Stimulated activated CD8-positive, alpha-beta memory T cell treated with anti-CD3 and anti-CD28 coated beads, Interleukin-4, amount 100 ng/mL, for 24 hours (primary cell): ENCODE measurements at regions not wholly inside any gene's neighbourhood (a gene's known extent, or its start where the extent isn't known, plus 50 kb on each side); places are given as distances from the start of the nearest gene placed in this dataset.
"Not testable (repeated sequence)": the region's sequence is repeated elsewhere in the genome, so short reads cannot be mapped to it uniquely, and the experiment has no call there.

Source experiments
- DNase-seq: peaks from one replicate; pipeline ENCODE4 v3.0.0-alpha.2; 2020; ENCODE audit warnings: low read depth

DNA sequence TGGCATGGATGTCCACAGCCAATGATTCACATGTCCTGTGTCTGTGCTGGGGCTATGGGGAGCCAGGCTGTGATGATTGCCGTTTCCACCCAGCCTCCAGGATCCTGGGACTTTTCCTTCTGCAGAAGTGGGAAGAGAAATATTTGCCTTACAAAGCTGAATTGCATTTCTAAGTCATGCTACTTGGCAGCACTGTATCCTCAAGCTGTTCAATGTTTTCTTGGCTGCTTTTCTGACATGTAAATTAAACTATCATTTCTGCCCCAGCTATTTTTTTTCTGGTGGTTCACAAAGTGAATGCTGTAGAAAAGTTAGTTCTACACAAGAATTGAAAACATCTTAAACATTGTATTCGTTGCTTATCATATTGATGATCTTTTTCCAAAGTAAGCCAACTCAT is 51.9 kb upstream of the TCERG1L start:
- DNase-seq: no peak

DNA sequence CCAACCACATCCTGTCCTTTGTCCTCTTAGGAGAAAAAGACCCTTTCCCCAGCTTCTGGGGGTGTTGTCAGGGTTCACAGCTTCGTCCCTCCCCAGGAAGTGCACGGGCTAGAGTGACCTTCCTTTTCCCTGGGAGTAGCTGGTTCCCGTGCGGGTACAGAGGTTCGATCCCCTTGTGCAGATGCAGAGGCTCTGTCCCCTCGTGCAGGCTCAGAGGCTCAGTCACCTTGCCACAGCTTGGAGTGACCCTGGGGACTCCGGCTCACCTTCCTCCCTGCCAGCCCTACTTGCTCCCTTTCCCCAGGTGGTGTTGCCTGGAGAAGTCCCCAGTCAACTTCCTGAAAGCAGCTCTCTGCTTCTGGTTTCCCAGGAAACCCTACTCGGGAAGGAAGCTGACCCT is 60.0 kb upstream of the TCERG1L start:
- no peak for DNase-seq

DNA sequence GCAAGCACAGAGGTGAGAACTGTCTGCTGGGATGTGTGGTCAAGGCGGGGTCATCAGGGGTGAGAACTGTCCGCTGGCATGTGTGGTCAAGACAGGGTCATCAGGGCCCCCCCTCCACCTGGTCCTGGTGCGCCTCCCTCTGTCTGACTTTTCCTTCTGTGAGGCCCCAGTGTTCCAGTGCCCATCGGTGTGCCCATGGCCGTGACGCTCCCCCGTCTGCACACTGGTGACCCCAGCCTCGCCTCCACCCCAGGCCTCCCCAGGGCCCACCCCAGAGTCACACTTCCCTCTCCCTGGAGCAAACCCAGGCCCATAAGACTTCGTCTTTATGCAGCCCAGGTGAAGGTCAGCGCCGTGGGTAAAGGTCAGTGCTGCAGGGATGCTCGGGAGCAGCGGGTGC is 70.1 kb upstream of the TCERG1L start:
- no peak for DNase-seq

DNA sequence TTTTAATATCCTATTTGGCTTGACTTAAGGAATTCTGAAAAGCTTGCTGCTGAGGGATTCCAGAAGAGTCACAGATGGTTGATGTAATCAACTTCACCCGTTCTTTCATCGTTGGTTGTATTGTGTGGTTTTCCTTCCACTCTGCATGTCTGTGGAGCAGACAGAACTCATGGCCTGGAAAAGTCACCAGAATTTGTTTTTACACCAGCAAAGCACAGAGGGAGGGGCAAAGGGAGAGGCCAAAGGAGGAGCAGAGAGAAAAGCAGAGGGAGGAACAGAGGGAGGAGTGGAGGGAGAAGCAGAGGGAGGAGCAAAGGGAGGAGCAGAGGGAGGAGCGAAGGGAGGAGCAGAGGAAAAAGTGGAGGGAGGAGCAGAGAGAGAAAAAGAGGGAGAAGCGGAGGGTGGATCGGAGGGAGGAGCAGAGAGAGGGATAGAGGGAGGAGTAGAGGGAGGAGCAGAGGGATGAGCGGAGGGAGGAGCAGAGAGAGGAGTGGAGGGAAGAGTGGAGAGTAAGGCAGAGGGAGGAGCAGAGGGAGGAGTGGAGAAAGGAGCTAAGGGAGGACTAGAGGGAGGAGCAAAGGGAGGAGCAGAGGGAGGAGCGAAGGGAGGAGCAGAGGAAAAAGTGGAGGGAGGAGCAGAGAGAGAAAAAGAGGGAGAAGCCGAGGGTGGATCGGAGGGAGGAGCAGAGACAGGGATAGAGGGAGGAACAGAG is 73.8 kb upstream of the TCERG1L start:
- not testable (repeated sequence) for DNase-seq

DNA sequence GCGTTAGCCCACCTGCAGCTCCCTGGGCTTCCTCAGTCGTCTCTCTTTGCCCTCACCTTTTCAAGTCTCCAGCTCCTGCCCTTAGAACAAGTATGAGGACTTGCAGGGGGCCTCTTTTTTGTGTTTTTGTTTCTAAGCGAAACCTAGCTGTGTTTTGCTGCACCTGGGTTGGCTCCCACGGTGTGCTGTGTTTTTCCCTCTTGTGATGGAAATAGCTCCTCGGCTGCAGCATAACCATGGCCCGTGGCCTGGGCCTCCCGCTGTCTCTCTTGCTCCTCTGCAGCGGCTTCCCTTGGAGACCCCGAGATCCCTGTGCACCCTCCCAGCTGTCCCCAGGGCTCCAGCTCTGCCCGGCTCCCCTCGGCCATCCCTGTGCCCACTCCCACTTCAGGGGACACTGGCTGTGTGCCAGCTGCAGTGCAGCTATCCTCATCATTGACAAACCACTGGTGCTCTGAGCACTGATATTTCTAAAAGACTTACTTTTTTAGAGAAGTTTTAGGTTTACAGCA is 75.6 kb upstream of the TCERG1L start:
- DNase-seq: no peak

DNA sequence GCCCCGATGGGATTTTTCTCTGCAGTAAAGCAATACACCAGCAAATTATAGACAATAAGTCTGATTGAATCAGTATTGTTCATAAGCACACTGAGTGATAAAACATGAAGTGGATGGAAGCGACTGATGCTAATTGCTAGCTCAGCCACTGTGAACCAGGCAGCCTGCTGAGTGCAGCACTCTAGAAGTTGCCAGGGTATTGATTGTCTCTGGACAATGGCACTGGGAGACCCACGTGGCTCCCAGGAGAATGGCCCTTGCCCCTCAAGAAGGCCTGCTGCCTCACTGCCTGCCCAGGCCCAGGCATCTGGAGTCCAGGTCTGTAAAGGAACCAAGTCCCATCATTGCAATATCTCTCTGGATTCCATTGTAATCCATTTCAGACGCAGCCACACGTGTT is 80.4 kb upstream of the TCERG1L start:
- no peak for DNase-seq

DNA sequence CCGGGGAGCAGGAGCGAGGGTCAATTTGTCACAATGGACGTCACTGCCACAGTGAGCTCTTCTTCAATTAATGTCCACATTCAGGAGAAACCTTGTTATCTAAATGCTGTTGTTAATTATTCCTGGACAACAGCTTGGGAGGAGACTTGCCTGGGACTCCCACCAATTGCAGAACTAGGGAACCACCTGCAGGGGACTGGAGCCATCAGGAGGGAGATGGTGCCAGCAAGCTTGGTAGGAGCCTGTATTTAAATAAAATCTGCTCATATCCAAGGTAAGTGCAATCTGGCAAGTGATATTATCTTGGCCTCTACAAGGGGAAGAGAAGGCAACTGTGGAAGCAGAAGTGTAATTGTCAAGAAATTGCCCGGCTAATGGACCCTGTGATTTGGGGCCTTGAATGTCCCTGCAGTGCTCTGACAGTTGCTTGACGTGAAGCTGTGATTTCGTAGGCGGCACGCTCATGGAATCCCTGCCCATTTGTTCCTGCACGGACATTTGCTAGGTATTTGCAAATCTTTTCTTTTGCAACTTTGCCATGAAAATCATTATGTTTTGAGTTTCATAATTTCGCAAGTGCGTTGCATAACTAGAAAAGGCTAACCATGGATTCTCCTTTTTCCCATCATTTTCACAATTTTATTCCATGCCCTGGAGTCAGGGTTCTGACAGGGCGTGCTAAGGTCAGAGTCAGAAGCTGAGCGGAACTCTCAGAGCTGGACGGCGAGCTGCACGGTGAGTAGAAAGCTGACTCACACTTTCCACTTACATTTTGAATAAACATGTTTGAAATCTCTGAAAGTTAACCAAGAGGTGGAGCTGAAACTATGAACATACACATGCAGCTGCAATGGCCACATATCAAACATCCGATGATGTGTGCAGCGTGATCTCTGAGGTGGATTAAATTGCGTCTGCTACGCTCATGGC is 84.9 kb upstream of the TCERG1L start:
- no peak for DNase-seq

DNA sequence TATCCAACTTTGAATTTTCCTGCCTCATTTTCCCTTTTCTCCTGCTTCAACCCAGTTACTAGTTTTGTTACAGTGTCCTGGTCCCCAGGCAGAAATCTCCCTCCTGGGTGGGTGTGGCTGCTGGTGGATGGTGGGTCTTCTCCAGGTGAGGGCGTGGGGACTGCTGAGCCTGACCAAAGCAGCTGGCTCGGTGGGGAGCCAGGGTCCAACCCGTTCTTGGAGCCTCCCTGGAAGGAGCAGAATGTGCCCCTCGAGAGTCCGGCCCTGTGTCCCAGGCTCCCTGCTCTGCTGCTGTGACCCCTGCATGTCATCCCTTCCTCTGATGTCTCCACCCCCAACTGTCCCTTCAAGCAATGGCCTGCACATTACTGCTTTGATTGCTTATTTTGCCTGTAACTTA is 86.6 kb upstream of the TCERG1L start:
- no peak for DNase-seq

DNA sequence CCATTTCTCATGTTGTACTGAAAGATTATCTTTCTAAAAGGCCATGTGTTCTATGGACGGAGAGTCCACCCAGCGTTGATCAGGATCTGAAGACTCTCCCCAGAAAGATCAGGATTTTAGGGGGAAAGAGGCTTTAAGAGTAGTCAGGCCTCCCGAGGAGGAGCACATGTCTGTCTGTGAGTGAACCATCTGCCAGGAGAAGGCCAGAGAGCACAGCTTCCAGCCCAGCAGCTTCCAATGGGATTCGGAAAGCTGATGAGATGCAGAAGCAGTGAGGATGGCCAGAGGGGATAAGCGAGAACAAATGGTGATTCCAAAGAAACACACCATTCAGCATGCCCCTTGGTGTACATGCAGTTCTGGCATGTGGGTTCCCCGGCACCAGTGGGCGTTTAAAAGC is 88.5 kb upstream of the TCERG1L start:
- no peak for DNase-seq

DNA sequence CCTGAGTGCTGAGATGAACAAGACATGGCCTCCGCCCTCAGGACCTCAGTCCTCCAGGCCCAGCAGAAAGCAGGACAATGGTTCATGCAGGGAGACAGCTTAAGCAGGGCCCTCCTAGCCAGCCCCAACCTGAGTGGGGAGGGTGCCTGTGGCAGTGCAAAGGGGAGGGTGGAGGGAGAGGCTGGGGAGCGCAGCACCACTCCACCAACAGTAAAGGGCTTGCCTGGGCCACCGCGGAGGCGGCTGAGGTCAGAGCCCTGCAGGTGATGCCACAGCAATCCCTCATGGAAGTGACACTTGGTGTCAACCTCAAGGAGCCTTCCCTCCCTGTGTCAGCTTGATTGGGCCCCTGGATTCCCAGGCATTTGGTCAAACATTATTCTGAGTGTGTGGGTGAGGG is 89.0 kb upstream of the TCERG1L start:
- no peak for DNase-seq

DNA sequence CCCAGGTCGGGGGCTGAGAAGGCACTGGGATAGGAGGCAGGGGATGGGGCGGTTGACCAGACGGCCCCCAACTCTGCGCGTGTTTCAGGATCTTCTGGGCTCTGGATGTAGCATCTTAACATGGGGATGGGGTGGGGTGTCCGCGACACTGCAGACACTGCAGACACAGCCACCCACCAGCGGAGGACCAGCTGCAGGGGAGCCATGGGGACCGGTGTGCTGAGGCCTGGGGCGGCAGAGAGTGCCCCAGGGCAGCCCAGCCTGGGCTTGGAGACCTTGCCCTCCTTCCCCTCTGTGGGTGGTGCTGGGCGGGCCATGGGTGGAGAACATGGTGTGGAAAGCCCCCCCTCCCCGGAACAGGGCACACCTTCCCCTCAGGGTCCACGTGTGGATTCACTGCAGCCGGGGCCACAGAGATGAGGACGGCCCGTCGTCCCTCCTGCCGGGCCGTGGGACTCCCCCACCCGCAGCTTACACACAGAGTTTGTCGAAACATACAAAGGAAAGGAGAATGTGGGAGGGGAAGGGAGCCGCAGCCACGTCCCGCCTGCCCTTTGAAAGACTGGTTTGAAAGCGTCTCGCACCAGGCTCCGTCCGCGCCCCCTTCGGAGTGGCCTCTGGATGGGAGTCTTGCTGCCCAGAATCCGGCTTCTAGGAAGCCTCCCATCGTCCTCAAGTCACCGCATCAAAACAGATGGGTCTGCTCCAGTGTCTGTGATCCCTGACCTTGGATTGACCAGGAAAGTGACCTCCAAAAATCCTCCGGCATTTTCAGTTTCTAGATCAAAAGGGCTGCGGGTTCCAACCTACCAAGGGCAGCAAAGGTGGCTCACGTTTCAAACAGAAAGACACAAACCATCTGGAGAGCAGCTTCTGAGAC is 91.5 kb upstream of the TCERG1L start:
- DNase-seq: no peak

DNA sequence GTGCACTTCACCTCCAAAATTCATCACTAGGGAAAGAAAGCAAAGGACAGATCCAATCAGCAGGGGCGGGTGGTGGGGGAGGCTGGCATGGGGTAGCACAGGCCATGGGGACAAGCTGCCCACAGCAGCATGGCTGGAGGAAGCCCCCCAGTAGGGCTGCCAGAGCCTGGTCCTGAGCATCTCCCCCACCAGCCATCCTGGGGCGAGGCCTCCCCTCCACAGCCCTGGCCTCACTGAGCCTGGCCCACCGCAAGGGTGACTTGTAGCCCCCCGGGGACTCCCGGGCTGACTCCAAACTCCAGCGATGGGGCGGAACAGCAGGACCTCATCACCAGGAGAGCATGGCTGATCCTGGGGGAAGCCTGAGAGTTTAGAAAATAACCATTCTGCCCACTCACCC is 92.4 kb upstream of the TCERG1L start:
- no peak for DNase-seq

DNA sequence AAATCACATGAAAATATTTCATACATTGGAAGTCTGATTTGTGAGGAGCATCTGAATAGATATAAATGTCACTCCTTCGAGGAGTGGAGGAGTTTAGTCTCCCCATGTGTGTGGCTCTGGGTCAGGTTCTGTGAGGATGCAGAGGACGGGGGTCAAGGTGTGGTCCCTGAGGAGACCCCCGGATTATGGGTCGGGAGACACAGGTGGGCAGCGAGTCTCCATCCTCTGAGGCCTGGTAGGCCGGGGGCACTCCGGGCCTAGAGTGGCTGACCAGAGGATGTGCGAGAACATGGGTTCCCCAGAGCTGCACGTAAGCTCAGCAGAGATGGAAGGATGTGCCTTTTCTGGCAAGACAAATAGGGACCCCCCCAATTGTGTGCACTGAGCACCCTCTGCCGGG is 93.4 kb upstream of the TCERG1L start:
- no peak for DNase-seq

DNA sequence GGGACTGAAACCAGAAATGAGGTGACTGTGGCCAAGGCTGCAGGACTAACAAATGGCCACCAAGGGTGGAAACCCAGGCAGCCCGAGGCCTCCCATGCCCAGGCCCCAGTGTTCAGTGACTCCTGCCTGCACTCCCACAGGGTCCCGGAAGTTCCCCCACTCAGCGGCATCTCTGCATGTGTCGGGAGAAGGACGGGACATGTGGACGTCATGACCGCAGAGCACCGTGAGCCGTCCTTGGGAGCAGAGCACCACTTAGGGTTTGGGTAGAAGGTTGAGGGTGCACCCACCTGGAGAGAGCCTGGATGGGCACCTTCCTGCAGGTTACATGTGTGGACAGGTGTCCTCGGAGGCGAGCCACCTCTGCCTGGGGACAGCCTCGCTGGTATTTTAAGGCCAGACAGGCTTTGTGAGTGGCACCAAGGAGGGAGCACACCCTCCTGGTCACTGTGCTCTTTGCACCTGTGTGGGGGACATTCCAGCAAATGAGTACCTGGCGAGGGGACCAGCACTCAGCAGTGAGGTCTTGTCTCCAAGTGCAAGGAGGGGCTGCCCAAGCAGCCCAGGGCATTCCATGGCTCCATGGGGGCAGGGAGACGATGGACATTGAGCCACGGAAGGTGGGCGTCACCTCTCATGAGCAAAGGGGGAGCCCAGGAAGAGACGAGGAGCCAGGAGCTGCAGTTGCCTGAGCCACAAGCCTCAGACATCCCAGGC is 95.3 kb upstream of the TCERG1L start:
- no peak for DNase-seq

DNA sequence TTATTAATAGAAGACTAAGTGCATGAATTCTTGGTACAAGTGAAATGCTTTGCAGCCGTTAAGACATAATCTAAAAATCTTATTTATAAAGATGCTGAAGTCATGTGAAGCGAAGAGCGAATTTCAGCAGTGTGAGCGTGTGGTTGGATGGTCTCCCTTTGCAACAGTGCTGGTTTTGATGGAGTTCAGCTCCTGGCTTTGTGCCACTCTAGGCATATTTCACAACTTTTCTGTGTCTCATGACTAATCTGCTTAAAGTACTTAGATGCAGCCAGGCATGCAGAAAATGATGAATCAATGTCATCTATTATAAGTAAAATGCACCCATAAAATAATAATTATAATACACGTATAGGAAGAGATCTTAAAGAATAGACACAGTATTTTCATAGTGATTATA is 107.2 kb upstream of the TCERG1L start:
- no peak for DNase-seq

DNA sequence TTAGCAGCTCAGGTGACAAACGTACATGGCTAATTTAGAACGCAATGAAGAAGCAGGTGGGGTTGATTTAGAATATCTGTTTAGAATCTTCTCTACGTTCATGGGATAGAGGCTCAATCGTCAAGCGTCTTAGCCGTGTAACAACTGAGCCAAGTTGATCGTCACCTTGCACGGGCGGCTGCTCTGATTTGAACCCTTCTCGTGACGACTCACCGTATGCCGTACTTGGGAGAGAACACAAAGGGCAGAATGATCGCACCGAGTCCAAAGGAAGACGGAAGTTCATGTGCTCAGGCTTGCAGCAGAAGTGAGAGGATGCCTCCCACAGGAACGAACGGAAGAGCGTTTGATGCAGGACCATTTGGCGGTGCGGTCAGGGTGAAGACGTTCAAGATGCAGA is 108.3 kb upstream of the TCERG1L start:
- no peak for DNase-seq

DNA sequence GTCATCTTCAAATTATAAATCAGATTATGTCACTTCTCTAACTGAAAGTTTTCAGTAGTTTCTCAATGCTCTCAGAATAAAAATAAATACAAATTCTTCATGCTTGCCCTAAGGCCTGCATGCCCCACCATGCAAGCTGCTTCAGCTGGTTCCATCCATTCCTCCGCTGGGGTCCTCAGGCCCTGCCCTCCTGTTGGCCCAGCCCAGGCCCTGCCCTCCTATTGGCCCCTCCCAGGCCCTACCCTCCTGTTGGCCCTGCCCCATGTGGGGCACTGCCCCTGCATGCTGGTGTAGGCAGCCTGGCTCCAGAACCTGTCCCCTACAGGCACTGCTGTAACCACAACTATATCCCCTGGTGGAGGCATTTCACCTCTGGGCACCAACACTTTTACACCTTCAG is 109.3 kb upstream of the TCERG1L start:
- no peak for DNase-seq

DNA sequence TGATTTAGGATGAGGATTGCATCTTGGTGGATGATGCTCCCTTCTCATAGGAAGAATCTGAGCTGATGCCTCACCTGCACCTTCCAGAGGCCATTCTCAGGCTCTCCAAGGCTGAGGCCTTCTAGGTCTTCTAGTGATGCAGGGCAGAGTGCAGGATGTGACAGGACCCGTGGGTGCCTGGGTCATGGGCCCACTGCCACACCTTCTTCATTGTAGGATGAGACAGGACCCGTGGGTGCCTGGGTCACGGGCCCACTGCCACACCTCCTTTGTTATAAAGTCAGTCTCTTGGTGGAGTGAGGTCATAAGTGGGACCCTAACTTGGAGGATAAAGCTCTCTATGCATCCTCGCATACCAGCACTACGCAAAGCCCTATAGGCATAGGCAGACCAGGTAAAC is 109.9 kb upstream of the TCERG1L start:
- no peak for DNase-seq

DNA sequence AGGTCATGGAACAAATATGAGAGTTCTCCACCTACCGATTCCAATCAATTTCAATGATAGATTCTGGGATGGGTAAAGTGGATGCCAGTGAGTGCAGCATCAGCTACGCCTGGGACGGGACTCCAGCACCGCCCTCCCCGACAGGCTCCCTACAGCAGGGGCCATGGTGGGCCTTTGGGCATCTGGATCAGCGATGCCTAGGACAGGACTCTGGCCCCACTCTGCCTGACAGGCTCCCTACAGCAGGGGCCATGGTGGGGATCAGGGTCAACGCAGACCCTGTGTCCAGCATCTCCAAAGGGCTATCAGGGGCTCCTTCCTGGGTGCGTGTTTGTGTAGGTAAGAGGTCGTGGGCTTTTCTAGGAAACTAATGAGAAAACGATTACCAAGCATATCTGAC is 111.2 kb upstream of the TCERG1L start:
- no peak for DNase-seq

DNA sequence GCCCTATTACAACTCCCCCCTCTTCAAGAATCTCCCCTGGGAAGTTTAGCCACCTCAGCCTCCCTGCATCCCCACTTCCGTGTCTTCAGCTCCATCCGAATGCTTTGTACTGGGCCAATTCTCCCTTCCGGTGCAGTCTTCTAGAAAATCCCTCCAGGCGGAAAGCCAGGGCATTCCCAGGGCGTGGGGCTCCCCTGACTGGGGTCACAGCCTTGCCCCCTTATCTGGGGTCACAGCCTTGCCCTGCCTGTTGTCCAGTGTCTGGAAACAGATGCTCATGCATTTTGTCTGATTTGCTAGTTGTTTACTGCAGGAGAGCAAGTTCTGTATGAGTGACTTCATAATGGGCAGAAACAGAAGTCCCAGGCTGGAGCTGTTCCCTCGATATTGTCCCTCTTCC is 112.5 kb upstream of the TCERG1L start:
- DNase-seq: no peak

DNA sequence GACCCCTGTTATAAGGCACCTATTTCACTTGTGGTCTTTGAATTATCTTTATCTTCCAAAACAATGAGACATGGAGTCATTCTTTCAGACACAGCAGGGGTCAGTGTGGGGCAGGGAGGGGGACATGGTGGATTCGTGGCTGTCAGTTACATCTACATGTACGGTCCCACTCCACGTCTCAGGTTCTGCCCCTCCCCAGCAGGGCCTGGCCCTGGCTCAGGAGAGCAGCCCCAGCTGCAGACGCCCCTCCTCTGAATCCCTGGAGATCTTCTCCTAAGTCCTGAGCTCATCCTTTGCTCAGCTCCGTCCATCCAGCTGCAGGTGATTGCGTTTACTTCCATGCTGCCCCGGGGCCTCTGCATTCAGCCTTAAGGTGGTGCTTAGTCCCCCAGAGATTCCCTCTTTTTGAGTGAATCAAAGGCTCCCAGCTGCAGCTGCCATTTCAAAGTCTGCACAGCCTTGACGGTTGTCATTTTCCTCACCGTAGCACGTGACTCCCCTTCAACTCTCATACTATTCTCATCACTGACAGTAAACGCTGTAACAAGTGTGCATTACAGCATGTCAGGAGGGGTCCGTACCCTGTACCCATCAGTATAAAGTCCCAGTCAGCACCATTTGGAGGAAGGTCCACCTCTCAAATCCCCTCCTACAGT is 113.4 kb upstream of the TCERG1L start:
- DNase-seq: no peak
